Suppressor macrophage (primary cell): ENCODE measurements at regions not wholly inside any gene's neighbourhood (a gene's known extent, or its start where the extent isn't known, plus 50 kb on each side); places are given as distances from the start of the nearest gene placed in this dataset.

Experiments used
- DNase-seq, 4 experiments: peaks; one replicate each; pipeline ENCODE4 v3.0.0-alpha.2; 2020 to 2022

DNA sequence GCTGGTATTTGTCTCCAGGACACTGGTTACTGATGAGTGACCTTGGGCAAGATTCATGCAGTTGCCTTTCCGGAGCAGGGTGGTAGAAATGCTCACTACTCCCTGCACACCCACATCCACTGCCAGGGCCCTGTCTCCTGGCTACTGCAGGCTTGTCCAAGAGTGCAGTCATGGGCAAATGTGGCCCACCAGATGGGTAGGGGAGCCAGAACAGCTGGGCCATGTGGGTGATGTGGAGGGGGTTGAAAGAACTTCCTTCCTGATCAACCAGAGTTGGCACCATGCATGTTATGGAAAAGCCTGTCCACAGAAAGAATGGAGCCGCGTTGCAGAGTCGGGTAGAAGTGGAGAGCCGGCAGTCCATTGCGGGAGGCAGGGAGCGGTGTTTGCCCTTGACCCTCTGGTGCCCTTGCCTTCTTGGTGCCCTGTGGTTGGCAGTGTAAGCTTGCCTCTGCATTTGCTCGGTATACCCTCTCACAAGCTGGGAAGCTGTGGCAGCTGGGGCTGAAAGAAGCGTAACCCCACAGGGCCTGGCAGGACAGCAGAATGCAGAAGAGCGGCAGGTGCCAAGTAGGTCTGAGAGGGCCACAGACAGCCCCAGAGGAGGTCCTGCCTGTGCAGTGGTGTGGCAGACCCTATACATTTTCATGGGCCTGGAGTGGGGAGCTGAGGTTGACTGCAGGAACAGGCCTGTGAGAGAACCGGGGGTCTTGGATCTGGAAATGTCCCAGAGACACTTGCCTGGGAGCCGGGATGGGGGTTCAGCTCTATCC, 253.2 kb downstream of the TFCP2L1 start:
- DNase-seq: no peak

DNA sequence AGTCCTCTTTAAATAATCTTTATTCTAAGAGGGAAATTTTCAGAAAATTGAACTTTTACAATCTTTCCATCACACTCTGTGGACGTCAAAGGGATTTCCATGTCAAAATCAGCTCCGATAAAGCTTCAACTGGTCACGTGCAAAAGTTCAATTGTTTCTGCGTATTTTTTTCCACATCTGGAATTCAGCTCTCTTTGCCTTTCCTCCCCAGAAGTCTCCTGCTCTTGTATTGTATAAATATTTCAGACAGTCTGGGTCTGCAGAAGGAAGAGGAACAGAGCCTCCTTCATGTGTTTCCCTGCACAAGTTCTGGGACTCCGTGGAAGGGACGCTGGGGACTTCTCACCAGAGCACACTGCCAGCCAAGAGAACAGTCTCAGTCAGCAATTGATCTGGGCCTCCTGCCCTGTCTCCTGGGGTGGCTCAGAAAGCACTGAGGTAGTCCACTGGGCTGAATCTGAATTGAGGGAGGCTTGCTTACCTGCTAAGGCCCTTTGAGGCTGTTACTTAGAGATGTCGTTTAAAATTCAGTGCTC, 251.5 kb downstream of the TFCP2L1 start:
- no peak for DNase-seq

DNA sequence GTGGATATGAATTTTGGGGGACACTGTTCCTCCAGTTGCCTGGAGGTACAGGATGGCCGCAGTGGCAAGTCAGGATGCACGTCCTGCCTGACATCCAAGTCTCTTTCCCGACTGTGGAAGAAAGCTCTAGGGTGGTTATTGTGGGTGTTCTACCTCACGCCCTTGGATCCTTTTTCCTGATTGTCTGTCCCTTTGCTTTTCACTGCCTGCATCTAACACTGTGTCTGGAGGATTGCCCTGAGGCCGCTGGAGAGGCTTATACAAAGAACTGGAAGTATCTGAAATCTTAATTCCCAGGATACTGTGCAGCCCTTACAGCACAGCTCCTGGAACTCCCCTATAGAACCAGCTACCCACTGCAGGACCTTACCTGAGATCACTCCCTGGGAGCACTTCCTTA, 250.5 kb downstream of the TFCP2L1 start:
- DNase-seq: no peak

- DNase-seq: no peak
Observed at GRCh38 chr2:121036226-121036692, 248.7 kb downstream of the TFCP2L1 start.

GRCh38 chr2:121037480-121037879, 247.5 kb downstream of the TFCP2L1 start:
- no peak for DNase-seq

DNA sequence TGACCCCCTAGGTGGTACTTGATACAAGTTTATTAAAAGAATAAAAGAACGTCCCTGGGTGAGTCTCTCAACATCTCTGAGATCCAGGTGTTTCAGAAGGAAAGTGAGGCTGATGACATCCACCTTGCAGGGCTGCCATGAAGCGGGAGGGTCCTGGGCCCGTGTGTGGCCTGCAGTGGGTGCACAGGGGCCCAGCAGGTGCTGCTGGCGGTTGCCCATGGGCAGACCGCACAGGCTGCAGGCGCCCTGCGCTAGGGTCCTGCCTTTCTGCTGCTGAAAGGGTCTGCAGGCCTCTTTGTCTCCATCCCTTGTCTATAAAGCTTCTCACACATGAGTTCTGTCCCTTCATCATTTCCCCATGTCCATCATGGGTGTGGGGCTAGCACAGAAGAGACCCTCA, 247.0 kb downstream of the TFCP2L1 start:
- no peak for DNase-seq

DNA sequence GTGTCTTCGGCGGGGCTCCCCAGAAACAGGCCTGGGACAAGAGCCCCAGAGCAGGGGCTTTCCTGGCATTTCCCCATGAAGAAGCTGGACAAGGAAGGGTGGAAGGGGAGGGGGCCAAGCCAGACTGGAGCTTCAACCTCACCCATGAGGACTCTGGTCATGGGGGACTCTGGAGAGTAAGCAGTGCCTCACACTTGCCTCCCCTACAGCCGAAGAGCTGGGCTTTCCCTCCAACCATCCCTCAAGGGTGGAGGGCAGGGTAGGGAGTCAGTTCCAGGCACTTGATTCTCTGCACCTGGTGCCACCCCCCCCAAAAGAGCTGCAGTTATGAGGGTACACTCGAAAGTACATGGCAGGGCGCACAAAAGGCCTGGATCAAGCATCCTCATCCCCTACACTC, 246.6 kb downstream of the TFCP2L1 start:
- no peak for DNase-seq

GRCh38 chr2:121038891-121039616, 245.9 kb downstream of the TFCP2L1 start:
- no peak for DNase-seq

DNA sequence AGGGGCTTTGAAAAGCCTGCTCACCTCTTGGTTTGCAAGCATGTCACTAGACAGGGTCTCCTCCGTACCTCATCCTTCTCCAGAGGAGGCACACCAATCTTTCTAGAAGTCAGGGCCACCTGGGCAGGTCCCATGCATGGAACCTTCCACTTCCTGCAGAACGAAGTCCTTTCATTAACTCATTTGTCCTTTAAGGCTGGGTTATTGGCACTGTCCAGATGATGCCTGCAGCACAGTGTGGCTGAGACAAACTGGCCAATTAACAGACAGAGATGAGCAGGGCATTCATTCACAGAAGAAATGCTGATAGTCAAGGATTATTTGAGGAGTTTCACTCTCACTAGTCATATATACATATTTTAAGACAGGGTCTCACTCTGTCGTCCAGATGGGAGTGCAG, 245.3 kb downstream of the TFCP2L1 start:
- no peak for DNase-seq

DNA sequence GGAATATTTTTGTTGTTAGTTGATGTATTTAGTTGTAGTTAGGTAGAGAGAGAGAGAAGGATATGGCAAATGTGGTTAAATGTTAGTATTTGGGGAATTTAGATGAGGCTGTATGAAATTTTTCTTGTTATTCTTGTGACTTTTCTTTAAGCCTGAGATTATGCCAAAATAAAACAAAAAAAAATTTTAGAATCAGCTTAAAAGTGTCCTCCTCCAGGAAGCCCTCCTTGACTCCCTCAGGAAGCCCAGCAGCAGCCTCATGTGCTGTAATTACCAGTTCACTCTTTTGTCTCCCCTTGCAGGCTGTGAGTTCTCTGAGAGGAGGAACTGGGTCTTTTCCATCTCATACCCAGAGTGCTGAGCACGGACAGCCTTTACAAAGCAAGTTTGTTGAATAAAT, 243.5 kb downstream of the TFCP2L1 start:
- no peak for DNase-seq

DNA sequence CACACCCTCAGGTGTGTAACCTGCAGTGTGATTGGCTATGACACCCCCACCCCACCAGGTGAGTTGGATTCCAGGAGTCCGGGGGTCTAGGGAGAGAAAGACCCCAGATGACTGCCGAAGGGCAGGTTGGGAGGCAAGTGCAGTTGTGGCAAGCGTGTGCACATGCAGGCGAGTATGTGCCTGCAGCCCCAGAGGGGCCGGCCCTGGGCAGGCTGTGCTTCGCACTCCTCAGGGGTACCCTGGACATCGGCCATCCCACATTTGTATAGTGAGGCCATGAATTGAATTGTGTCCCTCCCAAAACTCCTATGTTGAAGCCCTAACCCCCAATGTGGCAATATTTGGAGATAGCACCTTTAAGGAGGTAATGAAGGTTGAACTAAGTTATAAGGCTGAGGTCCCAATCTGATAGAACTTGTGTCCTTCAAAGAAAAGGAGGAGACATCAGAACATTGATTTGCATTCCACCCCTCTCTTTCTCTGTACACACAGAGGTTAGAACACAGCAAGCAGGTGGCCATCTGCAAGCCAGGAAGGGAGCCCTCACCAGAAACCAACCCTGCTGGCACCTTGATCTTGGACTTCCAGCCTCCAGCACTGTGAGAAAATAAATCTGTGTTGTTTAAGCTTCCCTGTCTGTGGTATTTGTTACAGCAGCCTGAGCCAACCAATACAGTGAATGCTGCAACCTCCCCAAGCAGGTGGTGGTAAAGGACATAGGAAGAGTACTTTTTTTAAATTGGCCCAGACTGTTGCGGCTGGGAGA, 241.8 kb downstream of the TFCP2L1 start:
- no peak for DNase-seq

DNA sequence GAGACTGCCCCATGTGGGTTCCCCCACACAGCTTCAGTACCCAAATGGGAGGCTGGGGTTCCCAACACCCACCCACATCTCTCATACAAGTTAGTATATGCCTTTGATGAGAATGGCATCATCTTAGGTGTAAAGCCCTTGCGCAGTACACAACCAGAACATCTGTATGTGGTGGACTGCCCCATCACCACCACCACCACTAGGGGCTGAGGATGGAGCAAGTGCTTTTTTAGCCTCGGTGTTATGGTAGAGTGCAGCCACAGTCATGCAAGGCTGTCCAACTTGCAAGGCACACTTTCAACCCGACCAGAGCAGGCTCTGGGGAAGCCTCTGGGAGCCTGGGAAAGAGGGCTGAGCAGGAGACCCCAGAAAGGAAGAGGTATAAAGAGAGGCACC, 241.2 kb downstream of the TFCP2L1 start:
- DNase-seq: no peak

DNA sequence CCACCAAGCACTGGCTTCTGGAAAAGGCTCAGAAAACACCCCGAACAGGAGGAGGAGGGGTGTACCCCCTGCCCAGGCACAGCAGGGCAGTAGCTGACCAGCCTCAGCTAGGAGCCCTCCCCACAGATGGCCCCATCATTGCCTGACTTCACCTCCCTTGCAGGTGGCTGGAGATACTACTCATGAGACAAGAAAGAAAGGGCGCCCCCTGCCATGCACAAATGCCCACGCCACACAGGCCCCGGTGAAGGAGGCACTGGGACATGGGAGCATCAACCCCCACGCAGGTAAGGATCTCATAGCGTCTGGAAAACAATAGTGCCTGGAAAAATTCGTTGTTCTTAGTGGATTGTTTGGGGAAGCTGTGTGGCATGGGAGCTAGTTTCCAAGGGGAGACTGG, 240.6 kb downstream of the TFCP2L1 start:
- DNase-seq: peak in 2 of 4 experiments; percentile 1 to 4

GRCh38 chr2:121045245-121045644, 239.8 kb downstream of the TFCP2L1 start:
- no peak for DNase-seq

DNA sequence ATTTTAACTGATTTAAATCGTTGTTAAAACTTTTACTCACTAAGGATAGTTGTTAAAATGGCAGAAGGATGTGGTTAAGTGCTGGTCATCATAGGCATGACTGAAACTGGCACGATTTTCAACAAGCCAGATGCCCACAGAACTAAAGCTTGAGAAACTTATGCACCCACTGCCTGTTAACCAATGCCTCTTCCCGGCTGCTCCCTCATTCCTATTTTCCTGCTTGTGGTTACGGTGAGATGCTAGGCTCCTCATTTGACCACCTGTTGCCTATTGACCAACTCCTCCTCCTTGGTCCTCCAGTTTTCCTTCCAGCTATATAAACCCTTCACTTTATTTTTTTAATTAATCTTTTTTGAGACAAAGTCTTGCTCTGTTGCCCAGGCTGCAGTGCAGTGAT, 238.7 kb downstream of the TFCP2L1 start:
- DNase-seq: no peak

- DNase-seq: no peak
Observed at GRCh38 chr2:121047383-121047782, 237.6 kb downstream of the TFCP2L1 start.

DNA sequence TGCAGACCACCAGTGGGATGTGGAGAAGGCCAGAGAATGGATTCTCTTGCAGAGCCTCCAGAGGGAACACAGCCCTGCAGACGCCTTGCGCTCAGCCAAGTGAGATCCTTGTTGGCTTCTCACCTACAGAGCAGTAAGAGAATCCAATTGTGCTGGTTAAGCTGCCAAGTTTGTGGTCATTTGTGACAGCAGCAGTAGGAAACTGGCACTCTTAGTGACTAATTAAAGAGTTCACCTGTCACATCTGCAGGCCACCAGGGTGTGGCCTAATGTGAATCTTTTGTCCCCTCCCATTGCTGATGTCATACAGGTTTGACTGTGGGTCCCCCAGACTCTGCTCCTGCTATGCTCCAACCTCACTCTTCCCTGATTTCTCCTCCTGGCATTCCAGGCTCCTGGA, 235.9 kb downstream of the TFCP2L1 start:
- no peak for DNase-seq

- no peak for DNase-seq
Observed at GRCh38 chr2:121049950-121050585, 234.9 kb downstream of the TFCP2L1 start.

GRCh38 chr2:121051311-121051710, 233.7 kb downstream of the TFCP2L1 start:
- DNase-seq: no peak

DNA sequence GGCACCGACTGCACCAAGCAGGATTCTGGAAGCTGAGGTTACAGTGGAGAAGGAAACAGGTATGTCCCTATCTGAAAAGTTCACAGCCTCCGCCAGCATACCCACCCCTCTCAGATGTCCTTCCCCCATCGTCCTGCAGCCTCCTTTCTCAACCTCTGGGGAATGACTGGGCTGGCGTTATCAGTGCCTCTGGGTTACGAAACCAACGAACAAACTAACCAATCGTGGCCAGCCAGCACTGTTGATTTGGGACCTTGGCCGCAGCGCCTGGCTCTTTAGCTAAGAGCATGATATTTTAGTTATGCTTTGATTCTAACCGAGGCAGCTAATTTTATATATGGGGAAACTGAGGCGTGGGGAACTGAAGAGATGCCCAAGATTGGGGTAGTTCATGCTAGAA, 233.0 kb downstream of the TFCP2L1 start:
- no peak for DNase-seq

DNA sequence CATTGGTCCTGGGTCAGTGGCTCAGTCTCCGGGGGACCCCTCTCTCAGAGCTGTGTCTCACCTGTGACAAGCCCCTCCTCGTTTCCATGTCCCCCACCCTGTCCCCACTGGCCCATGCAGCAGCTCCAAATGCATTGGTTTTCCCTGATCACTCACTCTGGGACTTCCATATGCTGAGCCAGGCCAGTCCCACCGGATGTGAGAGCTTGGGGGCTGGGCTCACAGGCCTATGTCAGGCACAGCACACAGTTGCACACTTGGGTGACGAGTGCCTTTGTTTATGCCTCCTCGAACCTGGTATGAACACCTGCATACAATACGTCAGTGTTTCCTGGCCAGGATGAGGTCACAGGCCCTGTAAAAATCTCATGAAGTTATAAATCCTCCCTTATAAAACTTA, 232.5 kb downstream of the TFCP2L1 start:
- DNase-seq: no peak

- DNase-seq: no peak
Observed at GRCh38 chr2:121055088-121055487, 229.9 kb downstream of the TFCP2L1 start.

- no peak for DNase-seq
Observed at GRCh38 chr2:121055501-121055900, 229.5 kb downstream of the TFCP2L1 start.
